A549 (cell line): ENCODE measurements at regions not wholly inside any gene's neighbourhood (a gene's known extent, or its start where the extent isn't known, plus 50 kb on each side); places are given as distances from the start of the nearest gene placed in this dataset.
"Not testable (repeated sequence)": the region's sequence is repeated elsewhere in the genome, so short reads cannot be mapped to it uniquely, and the experiment has no call there.

ENCODE experiments used
- BHLHE40 ChIP-seq: IDR thresholded peaks from 2 replicates; pipeline ENCODE4 v1.6.1; 2012; ENCODE audit warnings: low read depth, low read length, inconsistent platforms
- CHD4 ChIP-seq: fragments of 200-600 bp; sonication (generic); IDR thresholded peaks from 2 replicates; pipeline ENCODE4 v1.6.1; 2016; ENCODE audit warnings: antibody characterized with exemption, mild to moderate bottlenecking, borderline replicate concordance
- POLR2A ChIP-seq: IDR thresholded peaks from 2 replicates; pipeline ENCODE4 v1.6.1; 2012; ENCODE audit warnings: mild to moderate bottlenecking, low read length
- SMC3 ChIP-seq: fragments of >200 bp; sonication (Bioruptor Twin); formaldehyde crosslinking; IDR thresholded peaks from 3 replicates; pipeline ENCODE4 v1.6.1; 2018; ENCODE audit warnings: inconsistent platforms
- ZSCAN20 ChIP-seq: fragments of 250-450 bp; sonication (Bioruptor Pico); IDR thresholded peaks from 2 replicates; pipeline ENCODE4 v1.8.0; 2022; ENCODE audit warnings: mild to moderate bottlenecking, moderate library complexity
- TF ChIP-seq, protein P1 (sequence below): fragments of >200 bp; sonication (Bioruptor Twin); formaldehyde crosslinking; IDR thresholded peaks from 3 replicates; pipeline ENCODE4 v1.5.1; 2016
- TF ChIP-seq, protein P2 (sequence below): fragments of 200-600 bp; sonication (generic); IDR thresholded peaks from 2 replicates; pipeline ENCODE4 v1.6.1; 2016; ENCODE audit warnings: antibody characterized with exemption, mild to moderate bottlenecking, moderate library complexity

DNA sequence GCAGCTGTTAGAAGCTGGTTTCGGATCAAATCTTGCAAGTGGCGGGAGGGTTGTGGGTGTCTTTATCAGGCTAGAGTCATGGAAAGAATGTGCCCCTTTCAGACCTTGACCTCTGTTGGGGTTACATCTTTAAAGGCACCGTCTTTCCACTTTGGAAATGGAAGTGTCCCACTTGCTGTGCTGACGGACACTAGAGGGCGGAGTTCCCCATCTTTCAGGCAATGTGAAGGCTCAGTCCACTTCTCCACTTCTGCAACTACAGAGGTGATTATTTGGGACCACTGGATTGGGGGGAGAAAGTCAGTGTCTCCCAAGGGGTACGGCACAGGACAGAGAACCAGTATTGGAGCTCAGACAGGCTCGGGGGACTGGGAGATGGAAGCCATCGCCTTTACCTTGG, 3990.7 kb upstream of the TPTE start:
- TF ChIP-seq, protein P1, sequence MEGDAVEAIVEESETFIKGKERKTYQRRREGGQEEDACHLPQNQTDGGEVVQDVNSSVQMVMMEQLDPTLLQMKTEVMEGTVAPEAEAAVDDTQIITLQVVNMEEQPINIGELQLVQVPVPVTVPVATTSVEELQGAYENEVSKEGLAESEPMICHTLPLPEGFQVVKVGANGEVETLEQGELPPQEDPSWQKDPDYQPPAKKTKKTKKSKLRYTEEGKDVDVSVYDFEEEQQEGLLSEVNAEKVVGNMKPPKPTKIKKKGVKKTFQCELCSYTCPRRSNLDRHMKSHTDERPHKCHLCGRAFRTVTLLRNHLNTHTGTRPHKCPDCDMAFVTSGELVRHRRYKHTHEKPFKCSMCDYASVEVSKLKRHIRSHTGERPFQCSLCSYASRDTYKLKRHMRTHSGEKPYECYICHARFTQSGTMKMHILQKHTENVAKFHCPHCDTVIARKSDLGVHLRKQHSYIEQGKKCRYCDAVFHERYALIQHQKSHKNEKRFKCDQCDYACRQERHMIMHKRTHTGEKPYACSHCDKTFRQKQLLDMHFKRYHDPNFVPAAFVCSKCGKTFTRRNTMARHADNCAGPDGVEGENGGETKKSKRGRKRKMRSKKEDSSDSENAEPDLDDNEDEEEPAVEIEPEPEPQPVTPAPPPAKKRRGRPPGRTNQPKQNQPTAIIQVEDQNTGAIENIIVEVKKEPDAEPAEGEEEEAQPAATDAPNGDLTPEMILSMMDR: not testable (repeated sequence)
- TF ChIP-seq, protein P2, sequence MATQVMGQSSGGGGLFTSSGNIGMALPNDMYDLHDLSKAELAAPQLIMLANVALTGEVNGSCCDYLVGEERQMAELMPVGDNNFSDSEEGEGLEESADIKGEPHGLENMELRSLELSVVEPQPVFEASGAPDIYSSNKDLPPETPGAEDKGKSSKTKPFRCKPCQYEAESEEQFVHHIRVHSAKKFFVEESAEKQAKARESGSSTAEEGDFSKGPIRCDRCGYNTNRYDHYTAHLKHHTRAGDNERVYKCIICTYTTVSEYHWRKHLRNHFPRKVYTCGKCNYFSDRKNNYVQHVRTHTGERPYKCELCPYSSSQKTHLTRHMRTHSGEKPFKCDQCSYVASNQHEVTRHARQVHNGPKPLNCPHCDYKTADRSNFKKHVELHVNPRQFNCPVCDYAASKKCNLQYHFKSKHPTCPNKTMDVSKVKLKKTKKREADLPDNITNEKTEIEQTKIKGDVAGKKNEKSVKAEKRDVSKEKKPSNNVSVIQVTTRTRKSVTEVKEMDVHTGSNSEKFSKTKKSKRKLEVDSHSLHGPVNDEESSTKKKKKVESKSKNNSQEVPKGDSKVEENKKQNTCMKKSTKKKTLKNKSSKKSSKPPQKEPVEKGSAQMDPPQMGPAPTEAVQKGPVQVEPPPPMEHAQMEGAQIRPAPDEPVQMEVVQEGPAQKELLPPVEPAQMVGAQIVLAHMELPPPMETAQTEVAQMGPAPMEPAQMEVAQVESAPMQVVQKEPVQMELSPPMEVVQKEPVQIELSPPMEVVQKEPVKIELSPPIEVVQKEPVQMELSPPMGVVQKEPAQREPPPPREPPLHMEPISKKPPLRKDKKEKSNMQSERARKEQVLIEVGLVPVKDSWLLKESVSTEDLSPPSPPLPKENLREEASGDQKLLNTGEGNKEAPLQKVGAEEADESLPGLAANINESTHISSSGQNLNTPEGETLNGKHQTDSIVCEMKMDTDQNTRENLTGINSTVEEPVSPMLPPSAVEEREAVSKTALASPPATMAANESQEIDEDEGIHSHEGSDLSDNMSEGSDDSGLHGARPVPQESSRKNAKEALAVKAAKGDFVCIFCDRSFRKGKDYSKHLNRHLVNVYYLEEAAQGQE: not testable (repeated sequence)
- not testable (repeated sequence) for TF ChIP-seq CHD4, SMC3, ZSCAN20, POLR2A, BHLHE40
